ENCODE measurements at regions not wholly inside any gene's neighbourhood (a gene's known extent, or its start where the extent isn't known, plus 50 kb on each side); places are given as distances from the start of the nearest gene placed in this dataset.

- DNase-seq (ENCODE audit: low read depth), result no peak
Observed at GRCh38 chr18:77761332-77761731, 511.7 kb downstream of the GALR1 start.

DNA sequence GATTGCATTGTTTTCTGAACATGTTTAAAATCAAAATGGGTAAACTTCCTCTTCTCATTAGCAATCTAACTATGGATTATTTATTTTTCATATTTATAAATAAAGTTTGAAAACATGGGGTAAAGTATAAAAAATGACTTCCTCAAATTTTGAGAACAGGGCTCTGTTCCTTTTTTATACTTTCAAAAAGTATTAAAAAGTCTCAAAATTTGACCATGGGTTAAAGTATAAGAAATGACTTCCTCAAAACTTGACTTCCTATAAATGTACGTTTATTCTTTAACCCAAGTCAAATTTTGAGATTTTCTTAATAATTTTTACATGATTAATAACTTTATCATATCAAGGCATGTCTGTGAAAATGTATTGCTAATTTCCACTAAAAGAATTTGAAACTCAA, 512.4 kb downstream of the GALR1 start:
- no peak for DNase-seq (ENCODE audit: low read depth)

DNA sequence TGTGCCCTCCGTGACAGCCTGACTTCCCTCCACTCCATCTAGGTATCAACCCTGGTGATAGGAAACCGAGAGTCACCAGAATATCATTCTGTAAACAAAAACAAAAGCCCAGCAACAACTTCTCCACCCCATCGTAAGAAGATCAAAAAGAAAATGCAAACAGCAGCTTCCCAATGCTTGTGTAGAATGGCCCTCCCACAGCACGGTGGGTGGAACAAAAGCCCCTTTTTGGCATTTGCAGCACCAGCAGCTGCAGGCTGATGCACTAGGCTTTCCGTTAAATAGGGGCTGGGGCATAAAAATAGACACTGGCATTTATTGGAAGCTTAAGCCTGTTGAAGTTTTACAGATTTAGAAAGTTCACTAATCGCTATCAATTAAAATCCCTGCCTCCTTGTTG, 513.0 kb downstream of the GALR1 start:
- DNase-seq (ENCODE audit: low read depth), result no peak

DNA sequence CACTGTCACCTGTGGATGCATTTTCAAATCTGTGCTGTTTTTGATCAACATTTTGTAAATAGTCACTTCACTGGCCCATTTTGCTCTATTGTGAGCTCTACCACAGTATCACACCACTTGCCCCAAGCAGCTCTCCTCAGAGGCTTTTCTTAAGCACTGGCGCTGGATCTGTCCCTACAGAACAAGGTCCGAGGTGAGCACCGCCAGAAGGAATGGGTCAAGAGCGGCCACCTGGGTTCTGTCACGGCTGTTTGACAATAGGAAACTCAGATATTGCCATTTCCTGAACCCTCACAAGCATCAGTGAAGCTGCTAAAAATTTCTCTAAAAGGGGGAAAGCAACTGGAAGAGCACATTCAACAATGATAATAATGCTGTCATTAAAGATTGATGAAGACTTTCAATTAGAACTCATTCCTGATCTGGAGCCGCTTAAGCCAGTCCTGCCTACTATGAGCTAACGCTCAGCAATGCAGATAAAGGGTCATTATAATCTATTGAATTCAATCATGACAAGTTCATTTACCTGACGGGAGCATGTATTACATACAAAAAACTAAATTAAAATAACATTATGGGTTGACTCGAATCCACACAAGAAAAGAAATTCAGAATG, 514.0 kb downstream of the GALR1 start:
- DNase-seq (ENCODE audit: low read depth), result no peak

GRCh38 chr18:77765468-77765867, 515.8 kb downstream of the GALR1 start:
- no peak for DNase-seq (ENCODE audit: low read depth)

DNA sequence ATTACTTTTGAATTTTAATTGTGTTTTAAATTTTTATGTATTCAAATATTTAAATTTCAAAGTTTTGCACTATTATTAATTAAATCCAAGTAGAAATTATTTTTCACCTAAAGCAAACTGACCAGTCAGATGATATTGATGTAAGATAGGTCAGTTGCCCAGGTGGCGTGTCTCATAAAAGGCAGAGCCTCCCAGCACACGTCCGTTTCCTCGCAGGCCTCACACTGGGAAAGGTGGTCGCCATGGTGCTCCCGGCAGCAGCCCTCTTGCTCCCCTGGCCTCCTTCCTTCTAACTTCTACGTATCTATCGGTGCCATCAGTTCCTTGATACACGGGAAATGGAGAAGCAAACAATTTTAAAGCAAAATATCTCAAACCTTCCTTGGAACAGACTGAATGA, 516.8 kb downstream of the GALR1 start:
- no peak for DNase-seq (ENCODE audit: low read depth)

DNA sequence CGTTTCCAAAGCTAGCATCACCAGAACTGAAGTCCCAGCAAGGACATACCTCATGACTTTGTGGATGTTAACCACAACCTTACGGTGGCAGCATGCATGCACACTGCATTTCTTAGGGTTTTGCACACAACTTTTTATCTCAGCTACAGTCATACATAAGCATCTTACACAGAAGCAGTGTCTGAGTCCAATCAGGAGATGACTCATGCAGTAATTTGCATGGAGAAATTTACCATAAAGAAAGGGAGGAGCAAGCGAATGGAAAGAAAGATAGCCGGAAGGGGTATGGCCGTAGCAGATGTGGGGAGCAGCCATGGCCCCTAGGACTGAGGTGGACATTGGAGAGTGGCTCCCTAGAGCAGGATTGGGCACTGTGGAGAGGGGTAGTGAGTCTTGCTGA, 522.5 kb downstream of the GALR1 start:
- DNase-seq (ENCODE audit: low read depth), result no peak

DNA sequence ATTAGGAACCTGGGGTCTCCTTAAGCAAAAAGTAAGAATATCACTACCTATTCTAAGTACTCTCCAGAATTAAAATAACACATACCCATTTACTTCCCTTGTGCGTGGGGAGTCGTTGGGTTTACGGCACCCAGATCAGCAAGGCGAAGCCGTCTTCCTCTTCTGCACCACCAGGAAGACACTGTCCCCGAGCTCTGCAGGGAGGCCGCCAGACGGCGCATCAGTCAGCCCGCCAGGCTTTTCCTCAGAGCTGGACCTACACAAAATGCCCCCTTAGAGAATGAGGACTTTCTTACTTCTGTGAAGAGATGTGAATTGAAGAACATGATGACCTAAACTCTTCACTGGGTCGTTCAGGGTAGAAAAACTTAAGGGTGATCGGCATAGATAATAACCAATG, 526.5 kb downstream of the GALR1 start:
- DNase-seq (ENCODE audit: low read depth), result no peak

GRCh38 chr18:77777163-77777562, 527.5 kb downstream of the GALR1 start:
- DNase-seq (ENCODE audit: low read depth), result no peak

- no peak for DNase-seq (ENCODE audit: low read depth)
Observed at GRCh38 chr18:77784759-77785379, 535.2 kb downstream of the GALR1 start.

DNA sequence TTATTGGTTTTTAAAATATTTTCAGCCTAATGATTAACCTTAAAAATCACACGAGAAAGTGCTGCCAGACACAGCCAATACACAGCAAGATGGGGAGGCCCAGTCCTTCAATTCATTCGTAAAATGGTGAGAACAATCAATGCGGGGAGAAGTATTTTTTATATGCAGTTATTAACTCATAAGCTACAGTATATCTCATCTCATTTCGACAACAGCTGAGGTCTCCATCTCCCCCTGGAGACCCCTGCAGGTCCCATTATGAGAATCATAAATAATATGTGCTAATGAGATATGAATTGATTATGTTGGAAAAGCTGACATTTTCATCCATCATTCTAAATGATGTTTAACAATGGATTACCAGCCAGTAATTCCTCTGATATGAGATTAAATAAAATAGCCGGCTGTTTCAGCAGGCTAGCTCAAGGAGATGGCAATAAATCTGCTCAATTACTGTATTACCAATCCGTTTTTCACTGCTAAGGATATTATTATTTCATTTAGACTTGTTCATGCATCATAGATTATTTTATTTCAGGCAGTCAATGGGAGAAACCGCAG, 535.8 kb downstream of the GALR1 start:
- no peak for DNase-seq (ENCODE audit: low read depth)

GRCh38 chr18:77803024-77803423, 553.4 kb downstream of the GALR1 start:
- no peak for DNase-seq (ENCODE audit: low read depth)

DNA sequence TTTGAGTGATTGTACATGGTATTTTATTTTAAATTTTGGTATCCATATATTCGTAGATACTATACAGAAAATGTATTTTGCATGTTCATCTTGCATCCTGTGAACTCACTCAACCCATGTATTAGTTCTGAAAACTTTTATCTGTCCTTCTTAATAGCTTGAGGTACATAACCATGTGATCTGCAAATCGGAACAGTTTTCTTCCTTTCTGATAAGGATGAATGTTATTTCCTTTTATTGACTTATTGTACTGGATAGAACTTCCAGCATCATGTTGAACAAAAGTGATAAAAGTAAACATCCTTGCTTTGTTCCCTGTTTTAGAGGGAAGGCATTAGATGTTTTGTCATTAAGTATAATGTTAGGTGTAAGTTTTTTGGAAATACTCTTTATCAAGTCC, 554.7 kb downstream of the GALR1 start:
- DNase-seq (ENCODE audit: low read depth), result no peak

- DNase-seq (ENCODE audit: low read depth), result no peak
Observed at GRCh38 chr18:77807650-77808049, 558.0 kb downstream of the GALR1 start.

DNA sequence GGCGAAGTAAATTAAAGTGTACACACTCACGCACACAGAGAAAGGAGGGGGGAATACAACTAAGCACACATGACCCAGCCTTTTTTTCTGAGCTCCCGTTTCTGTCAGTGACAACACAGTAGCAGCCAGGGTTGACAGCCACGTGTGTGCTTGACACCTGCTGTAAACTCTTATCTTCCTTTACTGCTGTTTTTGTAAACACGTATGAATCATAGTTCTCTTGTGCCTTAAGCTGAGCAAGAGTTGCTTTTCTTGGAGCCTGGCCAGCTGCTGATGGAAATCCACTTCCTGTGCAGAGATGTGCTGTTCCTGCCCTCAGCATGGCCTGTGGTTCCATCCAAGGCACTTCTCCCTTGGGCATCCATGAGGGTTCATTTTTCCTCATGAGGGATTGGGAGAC, 561.9 kb downstream of the GALR1 start:
- no peak for DNase-seq (ENCODE audit: low read depth)

GRCh38 chr18:77815666-77816338, 566.2 kb downstream of the GALR1 start:
- DNase-seq (ENCODE audit: low read depth), result no peak

GRCh38 chr18:77818328-77818727, 568.7 kb downstream of the GALR1 start:
- no peak for DNase-seq (ENCODE audit: low read depth)

GRCh38 chr18:77820472-77820871, 570.8 kb downstream of the GALR1 start:
- DNase-seq (ENCODE audit: low read depth), result no peak

DNA sequence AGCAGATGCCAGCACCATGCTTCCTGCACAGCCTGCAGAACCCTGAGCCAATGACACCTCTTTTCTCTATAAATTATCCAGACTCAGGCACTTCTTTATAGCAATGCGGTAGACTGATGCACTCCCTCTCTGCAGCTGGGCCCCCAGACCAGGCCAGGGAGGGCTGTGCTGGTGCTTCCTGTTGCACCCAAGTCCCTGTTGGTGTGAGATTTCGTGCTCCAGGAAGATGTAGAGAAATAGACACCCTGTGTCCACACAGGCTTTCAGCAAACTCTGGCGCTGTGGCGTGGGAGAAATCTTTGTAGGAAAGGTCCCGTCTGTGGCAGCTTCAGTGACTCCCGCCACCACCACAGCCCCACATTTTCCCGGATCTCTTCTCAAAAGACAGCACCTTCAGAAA, 572.2 kb downstream of the GALR1 start:
- no peak for DNase-seq (ENCODE audit: low read depth)

GRCh38 chr18:77822632-77823031, 573.0 kb downstream of the GALR1 start:
- DNase-seq (ENCODE audit: low read depth), result no peak

- no peak for DNase-seq (ENCODE audit: low read depth)
Observed at GRCh38 chr18:77833807-77834206, 584.2 kb downstream of the GALR1 start.

- DNase-seq (ENCODE audit: low read depth), result no peak
Observed at GRCh38 chr18:77851802-77852201, 602.2 kb downstream of the GALR1 start.

DNA sequence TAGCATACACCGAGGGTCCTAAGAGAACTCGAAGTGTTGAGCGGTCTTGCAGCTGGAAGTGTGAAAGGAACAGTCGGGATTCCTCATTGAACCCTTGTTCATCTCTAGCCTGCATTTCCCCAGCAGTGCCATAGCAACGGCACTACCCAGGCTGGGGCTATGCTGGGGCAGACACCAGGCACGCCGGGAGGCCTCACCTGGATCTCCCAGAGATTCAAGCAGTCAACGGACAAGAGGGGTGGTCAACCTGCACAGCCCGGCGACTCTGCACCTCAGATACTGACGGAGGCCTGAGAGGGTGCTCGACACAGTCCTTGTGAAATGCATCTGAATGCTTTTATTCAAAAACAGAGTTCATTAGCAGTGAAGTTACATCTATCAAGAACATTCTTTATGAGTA, 604.2 kb downstream of the GALR1 start:
- no peak for DNase-seq (ENCODE audit: low read depth)
